Urothelium cell line (cell line): ENCODE measurements at regions not wholly inside any gene's neighbourhood (a gene's known extent, or its start where the extent isn't known, plus 50 kb on each side); places are given as distances from the start of the nearest gene placed in this dataset.
"Not testable (repeated sequence)": the region's sequence is repeated elsewhere in the genome, so short reads cannot be mapped to it uniquely, and the experiment has no call there.

Experiments
- DNase-seq: peaks from one replicate; pipeline ENCODE4 v3.0.0; 2011; ENCODE audit warnings: low spot score, mixed read lengths
- FAIRE-seq: peaks from 2 replicates; lab custom pipeline; 2011; peaks lifted over from hg19 to GRCh38; lab: Jason Lieb, UNC

DNA sequence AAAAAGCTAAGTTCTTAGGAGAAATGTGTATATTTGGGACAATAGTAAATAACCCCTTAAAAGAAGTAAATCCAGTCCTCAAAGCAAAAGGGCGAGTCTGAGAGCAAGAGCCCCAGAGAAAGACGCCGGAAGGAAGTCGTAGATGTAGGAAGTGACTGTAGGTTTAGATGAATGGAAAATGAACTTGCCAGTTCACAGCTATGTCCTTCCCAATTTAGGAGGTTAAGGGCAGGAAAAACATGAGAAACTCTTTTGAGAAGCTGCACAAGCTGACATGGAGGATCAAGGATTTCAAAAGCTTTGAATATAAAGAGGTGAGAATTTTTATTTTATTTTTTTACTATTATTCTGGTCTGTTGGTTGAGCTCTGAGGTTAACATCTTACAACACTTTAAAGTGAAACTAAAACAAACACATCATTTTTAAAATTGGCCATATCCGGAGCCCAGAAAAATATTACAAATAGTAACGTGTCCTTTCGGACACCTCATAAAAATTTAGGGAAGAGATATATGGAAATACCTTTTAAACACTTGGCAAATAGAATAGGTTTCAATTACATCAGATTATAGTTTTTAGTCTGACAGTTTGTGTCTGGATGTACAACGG, 1178.6 kb downstream of the MRPL39 start:
- FAIRE-seq (no peak), DNase-seq (no peak)

- FAIRE-seq, result no peak
- DNase-seq, result no peak
Observed at GRCh38 chr21:24424776-24425175, 1182.5 kb downstream of the MRPL39 start.

GRCh38 chr21:24423546-24423945, 1183.7 kb downstream of the MRPL39 start:
- FAIRE-seq (no peak), DNase-seq (no peak)

GRCh38 chr21:24420689-24421088, 1186.6 kb downstream of the MRPL39 start:
- FAIRE-seq, result no peak
- no peak for DNase-seq

DNA sequence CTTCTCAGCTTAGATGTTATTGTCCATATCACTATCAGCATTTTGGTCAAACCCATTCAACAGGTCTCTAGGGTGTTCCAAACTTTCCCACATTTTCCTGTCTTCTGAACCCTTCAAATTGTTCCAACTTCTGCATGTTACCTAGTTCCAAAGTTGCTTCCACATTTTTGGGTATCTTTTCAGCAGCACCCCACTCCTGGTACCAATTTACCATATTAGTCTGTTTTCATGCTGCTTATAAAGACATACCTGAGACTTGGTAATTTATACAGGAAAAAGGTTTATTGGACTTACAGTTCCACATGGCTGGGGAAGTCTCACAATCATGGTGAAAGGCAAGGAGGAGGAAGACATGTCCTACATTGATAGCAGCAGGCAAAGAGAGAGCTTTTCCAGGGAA, 1187.6 kb downstream of the MRPL39 start:
- not testable (repeated sequence) for FAIRE-seq, DNase-seq

DNA sequence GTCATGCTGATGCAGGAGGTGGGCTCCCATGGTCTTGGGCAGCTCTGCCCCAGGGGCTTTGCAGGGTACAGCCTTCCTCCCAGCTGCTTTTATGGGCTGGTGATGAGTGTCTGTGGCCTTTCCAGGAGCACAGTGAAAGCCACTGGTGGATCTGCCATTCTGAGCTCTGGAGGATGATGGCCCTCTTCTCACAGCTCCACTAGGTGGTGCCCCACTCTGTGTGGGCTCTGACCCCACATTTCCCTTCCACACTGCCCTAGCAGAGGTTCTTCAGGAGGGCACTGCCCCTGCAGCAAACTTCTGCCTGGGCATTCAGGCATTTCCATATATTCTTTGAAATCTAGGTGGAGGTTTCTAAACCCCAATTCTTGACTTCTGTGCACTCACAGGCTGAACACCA, 1188.6 kb downstream of the MRPL39 start:
- FAIRE-seq (no peak), DNase-seq (no peak)

GRCh38 chr21:24411429-24411828, 1195.9 kb downstream of the MRPL39 start:
- DNase-seq, result no peak
- FAIRE-seq, result no peak

GRCh38 chr21:24403221-24403620, 1204.1 kb downstream of the MRPL39 start:
- DNase-seq (no peak), FAIRE-seq (no peak)

DNA sequence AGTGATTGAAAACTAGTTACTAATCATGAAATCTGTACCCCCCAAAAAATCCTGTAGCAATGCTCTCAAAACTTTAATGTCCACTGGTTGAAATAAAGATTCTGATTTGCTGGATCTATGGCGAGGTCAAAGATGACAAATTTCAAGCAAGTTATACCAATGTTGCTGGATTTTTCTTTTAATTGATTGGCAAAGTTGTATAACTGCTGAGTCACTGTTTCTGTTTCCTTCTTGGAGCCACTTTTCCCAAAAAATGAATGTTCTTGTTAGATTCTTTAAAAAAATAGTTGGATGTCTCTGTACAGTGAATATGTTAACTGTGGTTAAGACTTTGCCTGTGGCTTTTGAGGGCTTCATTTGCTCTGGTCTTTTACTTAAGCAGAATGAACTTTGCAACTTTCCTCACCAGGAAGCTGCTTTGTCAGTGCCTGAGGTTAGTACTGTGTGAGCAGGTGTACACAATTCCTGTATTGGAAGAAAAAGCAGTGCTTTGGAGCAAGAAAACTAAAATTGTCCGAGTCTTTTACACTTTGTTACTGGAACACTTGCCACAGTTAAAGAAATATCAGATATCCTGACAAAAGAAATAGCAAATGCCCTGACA, 1211.9 kb downstream of the MRPL39 start:
- no peak for DNase-seq
- no peak for FAIRE-seq

GRCh38 chr21:24375201-24375600, 1232.1 kb downstream of the MRPL39 start:
- DNase-seq, result no peak
- FAIRE-seq, result no peak

GRCh38 chr21:24372506-24372905, 1234.8 kb downstream of the MRPL39 start:
- FAIRE-seq (no peak), DNase-seq (no peak)

- FAIRE-seq, result no peak
- DNase-seq, result no peak
Observed at GRCh38 chr21:24369746-24370145, 1237.5 kb downstream of the MRPL39 start.

DNA sequence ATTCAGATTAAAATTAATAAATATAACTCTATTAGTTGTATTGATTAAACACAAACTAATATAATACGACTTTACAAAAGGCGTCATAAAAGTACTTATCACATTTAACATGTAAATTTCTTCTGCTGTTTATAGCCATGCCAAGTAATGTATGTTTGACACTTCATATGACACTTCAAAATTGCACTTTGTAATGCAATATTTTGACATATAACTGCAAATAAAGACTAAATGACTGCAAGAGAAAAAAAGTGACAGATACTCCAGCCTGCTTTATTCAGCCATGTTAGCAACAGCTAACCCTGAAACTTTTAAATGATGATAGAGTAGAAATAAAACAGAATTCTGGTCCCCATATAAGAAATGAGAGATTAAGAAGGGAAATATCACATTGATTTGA, 1238.0 kb downstream of the MRPL39 start:
- DNase-seq, result no peak
- no peak for FAIRE-seq

DNA sequence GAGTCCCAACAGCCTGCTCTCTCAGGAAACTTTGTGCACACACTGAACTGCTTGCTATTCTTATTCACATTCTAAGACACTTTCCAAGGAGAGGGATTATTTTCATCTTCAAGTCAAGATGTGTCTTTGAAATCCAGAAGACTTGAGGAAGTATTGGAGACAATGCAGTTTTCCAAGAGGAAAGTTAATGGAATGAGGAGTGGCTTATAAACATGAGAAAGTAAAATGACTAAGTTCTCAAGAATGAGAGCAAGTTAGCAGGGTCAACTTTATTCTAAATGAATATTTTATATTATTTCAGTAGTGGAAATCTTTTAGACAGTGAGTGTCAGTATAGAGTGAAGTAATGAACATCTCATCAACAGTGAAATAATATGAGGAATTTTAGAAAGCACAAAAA, 1239.3 kb downstream of the MRPL39 start:
- FAIRE-seq, result no peak

DNA sequence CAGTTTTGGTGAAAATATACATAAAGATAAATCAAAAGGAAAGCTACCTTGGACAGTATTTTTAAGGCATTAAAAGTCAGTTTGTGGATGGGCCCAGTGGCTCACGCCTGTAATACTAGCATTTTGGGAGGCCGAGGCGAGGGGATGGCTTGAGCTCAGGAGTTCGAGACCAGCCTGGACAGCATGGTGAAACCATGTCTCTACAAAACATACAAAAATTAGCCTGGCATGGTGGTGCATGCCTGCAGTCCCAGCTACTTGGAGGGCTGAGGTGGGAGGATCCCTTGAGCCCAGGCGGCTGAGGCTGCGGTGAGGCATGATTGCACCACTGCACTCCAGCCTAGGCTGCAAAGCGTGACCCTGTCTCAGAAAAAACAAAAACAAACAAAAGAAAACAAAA, 1253.8 kb downstream of the MRPL39 start:
- no peak for DNase-seq
- FAIRE-seq, result no peak

More for the DNA sequence above, 1239.3 kb downstream of the MRPL39 start:
- peak; percentile 7 for DNase-seq

- no peak for DNase-seq
- FAIRE-seq, result no peak
Observed at GRCh38 chr21:24339406-24339805, 1267.9 kb downstream of the MRPL39 start.

GRCh38 chr21:24336491-24336890, 1270.8 kb downstream of the MRPL39 start:
- DNase-seq (no peak), FAIRE-seq (no peak)

GRCh38 chr21:24323536-24323935, 1283.7 kb downstream of the MRPL39 start:
- FAIRE-seq (no peak), DNase-seq (no peak)

- DNase-seq (no peak), FAIRE-seq (no peak)
Observed at GRCh38 chr21:24316277-24316922, 1290.9 kb downstream of the MRPL39 start.

DNA sequence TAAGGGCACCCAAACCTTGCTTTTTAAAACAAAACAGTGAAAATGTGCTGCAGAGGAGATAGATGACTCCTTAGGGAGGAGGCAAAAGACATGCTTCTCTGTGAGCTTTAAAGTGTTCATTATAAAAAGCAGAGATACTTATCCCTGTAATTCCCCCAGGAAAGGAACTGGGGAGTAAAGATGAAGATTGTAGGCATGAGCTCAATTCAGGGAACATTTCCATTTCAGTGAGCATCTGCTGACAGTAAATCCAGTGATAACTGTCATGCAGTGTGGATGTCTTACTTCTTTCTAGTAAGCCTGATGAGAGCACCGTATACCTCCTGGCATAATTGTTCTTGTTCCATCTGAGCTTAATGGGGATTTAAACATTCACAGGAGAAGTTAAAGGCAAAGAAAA, 1296.5 kb downstream of the MRPL39 start:
- no peak for FAIRE-seq
- no peak for DNase-seq

DNA sequence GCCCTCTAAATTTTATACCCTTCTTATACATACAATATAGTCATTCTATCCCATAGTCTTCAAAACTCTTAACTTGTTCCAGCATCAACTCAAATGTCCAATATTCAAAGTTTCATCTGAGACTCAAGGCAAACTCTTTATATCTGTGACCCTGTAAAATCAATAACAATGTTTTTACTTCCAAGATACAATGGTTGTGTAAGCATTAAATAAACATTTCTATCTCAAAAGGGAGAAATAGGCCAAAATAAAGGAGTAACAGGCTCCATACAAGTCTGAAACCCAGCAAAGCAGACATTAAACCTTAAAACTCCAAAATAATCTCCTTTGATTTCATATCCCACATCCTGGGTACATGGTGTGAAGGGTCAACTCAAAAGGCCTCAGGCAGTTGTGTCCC, 1299.1 kb downstream of the MRPL39 start:
- DNase-seq (no peak), FAIRE-seq (no peak)

- no peak for DNase-seq
- no peak for FAIRE-seq
Observed at GRCh38 chr21:24302400-24302799, 1304.9 kb downstream of the MRPL39 start.
